Common myeloid progenitor, CD34-positive (primary cell): ENCODE measurements at regions not wholly inside any gene's neighbourhood (a gene's known extent, or its start where the extent isn't known, plus 50 kb on each side); places are given as distances from the start of the nearest gene placed in this dataset.

ENCODE experiments used
- CTCF ChIA-PET: fragments of 350-600 bp; sonication (Branson Sonifier 250); formaldehyde crosslinking; loops from one replicate; lab custom pipeline; 2021; ENCODE audit warnings: antibody characterized with exemption; lab: Charles Lee
- POLR2A ChIA-PET: fragments of 350-600 bp; sonication (Branson Sonifier 250); formaldehyde crosslinking; loops from one replicate; lab custom pipeline; 2021; ENCODE audit warnings: antibody characterized with exemption; lab: Charles Lee
- DNase-seq, 3 donors: peaks; one replicate each; pipeline versions ENCODE4 v3.0.0 to v3.0.0-alpha.2; 2013
- H3K27ac ChIP-seq, 2 experiments: 1 replicate in 1 of 2; 2 replicates in 1 of 2; pipeline ENCODE4 v1.7.0; 2013; ENCODE audit warnings: inconsistent platforms in 2 of 2, low read length in 2 of 2, mild to moderate bottlenecking in 2 of 2, low read depth in 1 of 2, moderate library complexity in 1 of 2; ENCODE audit not compliant: severe bottlenecking in 2 of 2, insufficient read depth in 1 of 2, poor library complexity in 1 of 2
- H3K27me3 ChIP-seq, 5 experiments: replicated peaks in 2 of 5; 1 replicate in 3 of 5; 2 replicates in 2 of 5; pipeline versions ENCODE4 v1.6.1 to v1.7.0; 2013; ENCODE audit warnings: low read length in 4 of 5, mild to moderate bottlenecking in 2 of 5, moderate library complexity in 2 of 5, inconsistent platforms in 1 of 5; ENCODE audit not compliant: insufficient read depth in 5 of 5, control insufficient read depth in 4 of 5
- H3K36me3 ChIP-seq, 4 experiments: 1 replicate in 2 of 4; 2 replicates in 2 of 4; pipeline versions ENCODE4 v1.6.1 to v1.7.0; 2013; ENCODE audit warnings: low read length in 3 of 4, control low read depth in 1 of 4, mild to moderate bottlenecking in 1 of 4; ENCODE audit not compliant: control insufficient read depth in 4 of 4, insufficient read depth in 4 of 4
- H3K4me1 ChIP-seq, 4 experiments: 1 replicate in 3 of 4; 2 replicates in 1 of 4; pipeline versions ENCODE4 v1.6.1 to v1.7.1; 2013; ENCODE audit warnings: low read length in 3 of 4, mild to moderate bottlenecking in 3 of 4, control low read depth in 1 of 4, inconsistent platforms in 1 of 4, moderate library complexity in 1 of 4; ENCODE audit not compliant: control insufficient read depth in 4 of 4, insufficient read depth in 4 of 4; ENCODE audit errors: control extremely low read depth in 1 of 4
- H3K4me3 ChIP-seq, 7 experiments: 1 replicate in 4 of 7; 2 replicates in 3 of 7; pipeline versions ENCODE4 v1.5.1 to v1.7.0; 2013; ENCODE audit warnings: mild to moderate bottlenecking in 7 of 7, low read length in 6 of 7, moderate library complexity in 6 of 7, inconsistent platforms in 2 of 7, low read depth in 2 of 7, control low read depth in 1 of 7; ENCODE audit not compliant: insufficient read depth in 4 of 7, control insufficient read depth in 1 of 7; ENCODE audit errors: extremely low read depth in 1 of 7
- H3K9me3 ChIP-seq, 5 experiments: 1 replicate in 4 of 5; 2 replicates in 1 of 5; pipeline versions ENCODE4 v1.6.1 to v1.7.1; 2013; ENCODE audit warnings: low read length in 4 of 5, mild to moderate bottlenecking in 2 of 5, inconsistent platforms in 1 of 5, low read depth in 1 of 5, moderate library complexity in 1 of 5; ENCODE audit not compliant: control insufficient read depth in 4 of 5, insufficient read depth in 2 of 5; ENCODE audit errors: control extremely low read depth in 1 of 5
- WGBS: methylation state at CpG from one replicate; pipeline ENCODE4 v1.1.5; 2013; ENCODE audit not compliant: insufficient coverage; 5-methylcytosine and 5-hydroxymethylcytosine counted together

DNA sequence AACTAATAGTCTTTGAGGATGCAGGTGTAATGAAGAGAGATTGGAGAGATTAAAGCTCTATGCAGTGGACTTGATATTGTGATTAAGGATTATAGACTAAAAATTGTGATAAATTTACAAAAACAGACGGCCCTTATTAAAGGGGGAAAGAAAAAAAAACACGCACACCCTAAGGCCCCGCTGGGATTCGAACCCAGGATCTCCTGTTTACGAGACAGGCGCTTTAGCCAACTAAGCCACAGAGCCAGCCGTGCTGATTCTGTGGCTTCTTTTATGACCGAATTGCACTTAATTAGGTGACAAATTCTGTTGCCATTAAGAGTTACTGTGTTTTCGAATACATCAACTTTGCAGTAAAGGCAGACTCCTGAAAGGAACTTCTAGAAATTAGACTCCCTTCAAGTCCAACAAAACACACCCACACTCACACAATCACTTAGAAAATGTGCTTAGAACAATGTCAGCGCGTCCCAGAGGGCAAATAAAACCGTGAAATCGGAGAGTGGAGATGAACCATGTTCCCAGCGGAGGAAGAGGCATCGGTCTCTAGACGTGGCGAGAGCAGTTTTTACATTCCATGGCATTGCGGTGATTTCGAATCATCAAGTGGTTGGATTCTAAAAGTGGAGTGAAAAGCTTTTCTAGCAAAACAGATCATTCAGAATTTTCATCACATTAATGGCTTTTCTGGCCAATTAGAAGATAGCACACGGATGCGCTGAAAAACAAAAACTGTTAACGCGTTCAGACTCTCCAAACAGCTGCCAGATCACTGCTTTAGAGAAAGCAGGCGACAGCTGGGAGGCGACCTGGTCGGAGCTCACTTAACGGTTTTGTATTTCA, 122.6 kb downstream of the GPX5 start:
- peaks cover 4 to 13% (median 13%) of the 10 kb centered on the region in 4 experiments for H3K4me1 ChIP-seq
- H3K9me3 ChIP-seq = no peaks in the 10 kb centered on the region
- H3K27me3 ChIP-seq = peaks cover 5 to 60% (median 30%) of the 10 kb centered on the region in 5 experiments
- H3K27ac ChIP-seq = no peak overlapping the region
- ChIA-PET CTCF (interaction anchor here (1.0 to 1.3 kb wide), 2 partner anchors 10 to 13 kb away, joined by 3 to 4 read pairs; no protein-coding TSS in a partner anchor), POLR2A (no interaction called here)
- H3K36me3 ChIP-seq = no peaks in the 10 kb centered on the region
- peak; percentile 54 to 78 (median 73) for DNase-seq
- H3K4me3 ChIP-seq = peak overlapping the region in 6 of 7 experiments; percentile 55 to 88 (median 74)
- WGBS = under 1% methylated on average over 21 of the region's 27 CpGs

DNA sequence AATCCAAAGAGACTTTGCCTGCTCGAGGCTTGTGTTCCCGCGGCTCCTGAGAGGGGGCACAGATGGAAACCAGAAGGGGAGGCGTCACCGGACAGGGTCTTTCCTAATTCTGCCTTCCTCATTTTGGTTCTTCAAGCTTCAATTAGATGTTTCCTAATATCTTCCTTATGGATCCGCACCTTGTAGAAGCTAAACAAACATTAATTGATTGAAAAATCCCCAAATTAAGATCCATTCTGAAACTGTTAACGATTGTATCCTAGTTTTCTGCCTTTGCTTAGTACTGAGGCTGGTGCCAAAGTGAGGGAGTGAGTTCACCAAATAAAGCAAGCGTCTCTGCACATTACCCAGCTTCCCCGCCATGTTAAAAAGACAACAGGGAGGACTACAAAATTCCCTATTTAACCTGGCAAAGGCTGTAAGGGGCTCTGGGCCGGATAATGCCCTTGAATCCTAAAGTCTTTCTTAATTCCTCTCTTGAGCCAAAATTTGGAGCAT, 123.2 kb downstream of the GPX5 start:
- peak overlapping the region in 6 of 7 experiments; percentile 55 to 88 (median 74) for H3K4me3 ChIP-seq
- no peaks in the 10 kb centered on the region for H3K9me3 ChIP-seq
- peaks cover 5 to 57% (median 30%) of the 10 kb centered on the region in 5 experiments for H3K27me3 ChIP-seq
- ChIA-PET POLR2A (no interaction called here), CTCF (interaction anchor here (1.3 kb wide), 1 partner anchor 9 kb away, joined by 4 read pairs; no protein-coding TSS in a partner anchor)
- WGBS = 7% methylated on average over 9 of the region's 10 CpGs
- no peaks in the 10 kb centered on the region for H3K36me3 ChIP-seq
- H3K4me1 ChIP-seq = peaks cover 4 to 13% (median 13%) of the 10 kb centered on the region in 4 experiments
- no peak overlapping the region for H3K27ac ChIP-seq
- no peak for DNase-seq

- no peak overlapping the region for H3K4me3 ChIP-seq
- H3K36me3 ChIP-seq = no peaks in the 10 kb centered on the region
- POLR2A ChIA-PET = no interaction called here
- no peak for DNase-seq
- H3K9me3 ChIP-seq = no peaks in the 10 kb centered on the region
- WGBS = 85% methylated on average over 3 of the region's 6 CpGs
- CTCF ChIA-PET = no interaction called here
- H3K27ac ChIP-seq = no peak overlapping the region
- H3K4me1 ChIP-seq = peaks cover 4 to 13% (median 13%) of the 10 kb centered on the region in 4 experiments
- H3K27me3 ChIP-seq = peaks cover 2 to 65% (median 28%) of the 10 kb centered on the region in 5 experiments
Measured at GRCh38 chr6:28651161-28651560, 125.5 kb downstream of the GPX5 start.

DNA sequence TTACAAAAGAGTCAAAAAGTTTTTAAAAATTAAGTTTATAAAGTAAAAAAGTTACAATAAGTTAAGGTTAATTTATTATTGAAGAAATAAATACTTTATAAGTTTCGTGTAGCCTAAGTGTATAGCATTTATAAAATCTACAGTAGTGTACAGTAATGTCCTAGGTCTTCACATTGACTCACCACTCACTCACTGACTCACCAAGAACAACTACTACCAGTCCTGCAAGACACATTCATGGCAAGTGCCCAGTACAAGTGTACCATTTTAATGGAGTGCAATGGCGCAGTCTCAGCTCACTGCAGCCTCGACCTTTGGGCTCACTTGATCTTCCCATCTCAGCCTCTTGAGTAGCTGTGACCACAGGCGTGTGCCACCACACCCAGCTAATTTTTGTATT, 128.2 kb downstream of the GPX5 start:
- Histone ChIP-seq H3K9me3 (no peaks in the 10 kb centered on the region), H3K27ac (no peak overlapping the region), H3K27me3 (peaks cover 16 to 69% (median 22%) of the 10 kb centered on the region in 5 experiments), H3K4me3 (no peak overlapping the region), H3K36me3 (no peaks in the 10 kb centered on the region), H3K4me1 (peaks cover 9 to 20% (median 14%) of the 10 kb centered on the region in 4 experiments)
- DNase-seq = no peak
- ChIA-PET POLR2A (no interaction called here), CTCF (interaction anchor here (0.6 to 1.0 kb wide), 2 partner anchors 31 to 404 kb away, joined by 3 read pairs; no protein-coding TSS in a partner anchor)
- WGBS = 97% methylated on average over 3 of the region's 4 CpGs

DNA sequence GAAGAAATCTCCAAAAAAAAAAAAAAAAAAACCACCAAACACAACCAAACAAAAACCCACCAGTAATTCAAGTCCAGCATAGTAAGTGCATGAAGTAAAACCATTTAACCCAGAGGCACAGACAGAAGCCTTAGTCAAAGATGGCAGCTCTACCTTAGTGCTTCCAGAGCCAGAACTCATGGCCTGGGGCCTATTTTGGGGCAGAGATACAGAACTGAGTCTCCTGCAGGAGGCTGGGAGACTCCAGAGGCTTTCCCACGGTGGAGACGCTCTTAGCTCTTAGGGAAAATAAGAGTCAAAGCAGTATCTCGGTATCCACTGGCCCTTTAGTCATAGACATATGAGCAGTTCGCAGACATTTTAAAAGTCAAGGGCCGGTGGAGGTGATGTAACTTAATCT, 129.5 kb downstream of the GPX5 start:
- Histone ChIP-seq H3K27me3 (peaks cover 18 to 71% (median 30%) of the 10 kb centered on the region in 5 experiments), H3K4me3 (no peak overlapping the region), H3K27ac (no peak overlapping the region), H3K9me3 (no peaks in the 10 kb centered on the region), H3K4me1 (peaks cover 11 to 18% (median 14%) of the 10 kb centered on the region in 4 experiments), H3K36me3 (no peaks in the 10 kb centered on the region)
- 91% methylated on average over 5 of the region's 5 CpGs for WGBS
- DNase-seq = no peak
- POLR2A ChIA-PET = interaction anchor here (0.8 kb wide), 1 partner anchor 162 kb away, joined by 3 read pairs; no protein-coding TSS in a partner anchor
- CTCF ChIA-PET = no interaction called here

DNA sequence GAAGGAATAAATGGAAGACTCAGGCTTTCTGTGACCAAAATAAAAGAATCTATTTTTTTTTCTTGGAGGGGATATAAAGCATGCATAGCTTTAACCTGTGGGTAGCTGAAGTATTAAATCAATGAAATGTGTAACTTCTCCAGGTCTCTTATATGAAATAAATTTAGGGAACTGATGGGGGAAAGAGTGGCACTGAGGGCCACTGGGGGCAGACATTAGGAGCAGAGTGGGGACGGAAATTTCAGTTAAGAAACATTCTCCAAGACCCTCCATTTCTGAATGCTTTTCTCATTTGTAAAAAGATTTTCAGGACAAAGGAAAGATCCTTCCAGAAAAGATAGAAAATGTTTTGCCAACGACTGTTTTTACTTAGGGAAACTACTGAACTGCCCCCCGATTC, 131.0 kb downstream of the GPX5 start:
- POLR2A ChIA-PET = no interaction called here
- H3K27me3 ChIP-seq = peaks cover 22 to 67% (median 27%) of the 10 kb centered on the region in 5 experiments
- 30% methylated on average over 3 of the region's 3 CpGs for WGBS

More for the DNA sequence above, 131.0 kb downstream of the GPX5 start:
- DNase-seq = peak in 1 of 3 donors; percentile 8
- Histone ChIP-seq H3K36me3 (no peaks in the 10 kb centered on the region), H3K9me3 (no peaks in the 10 kb centered on the region), H3K27ac (no peak overlapping the region), H3K4me1 (peaks cover 11 to 18% (median 14%) of the 10 kb centered on the region in 4 experiments), H3K4me3 (peak overlapping the region in 3 of 7 experiments; percentile 56 to 79 (median 70))
- CTCF ChIA-PET = no interaction called here
